K562 (cell line): ENCODE measurements at regions not wholly inside any gene's neighbourhood (a gene's known extent, or its start where the extent isn't known, plus 50 kb on each side); places are given as distances from the start of the nearest gene placed in this dataset.

ENCODE experiments used
- ATAC-seq: fragments of 200-7000 bp; cut with Tn5 transposase; 3 replicates; pipeline ENCODE4 v1.9.1; 2020; ENCODE audit warnings: moderate library complexity
- BruUV-seq: library from RNA; stranded (reverse); fragments of 400-500 nt; replicated peaks from 2 replicates; lab custom pipeline; 2021; lab: Mats Ljungman, UMichigan
- CTCF ChIA-PET: fragments of 300-600 bp; formaldehyde crosslinking; extraction: SDS; loops from one replicate; lab custom pipeline; 2021; ENCODE audit warnings: low intra/inter-chr PET ratio; lab: Yijun Ruan, JAX
- POLR2A ChIA-PET: fragments of 300-600, 350-650 bp; sonication (Branson Sonifier 250); formaldehyde crosslinking; extraction: SDS; loops from one replicate; lab custom pipeline; 2021; ENCODE audit warnings: antibody characterized with exemption, inconsistent platforms; lab: Yijun Ruan, JAX
- DNase-seq, 4 experiments: peaks; one replicate each; pipeline versions ENCODE4 v3.0.0 to v3.0.0-alpha.2; 2011 to 2018; ENCODE audit warnings: low spot score in 3 of 4, mixed read lengths in 3 of 4; ENCODE audit errors: extremely low read depth in 1 of 4
- FAIRE-seq: peaks from 2 replicates; lab custom pipeline; 2011; peaks lifted over from hg19 to GRCh38; lab: Jason Lieb, UNC
- H2AFZ ChIP-seq: 2 replicates; pipeline ENCODE4 v1.6.0; 2011; ENCODE audit warnings: low read depth, low read length, control low read depth, inconsistent platforms
- H3K27ac ChIP-seq: fragments of 200-600 bp; 3 replicates; pipeline ENCODE4 v1.8.0; 2011; ENCODE audit warnings: low read depth, mild to moderate bottlenecking, control low read depth, inconsistent platforms, low read length, moderate library complexity, mixed read lengths; ENCODE audit errors: extremely low read depth
- H3K27me3 ChIP-seq, 2 experiments: fragments of 300-600 bp in 1 of 2; 2 replicates in 1 of 2; 3 replicates in 1 of 2; pipeline versions ENCODE4 v1.6.0 to v1.8.0; 2011; ENCODE audit warnings: inconsistent platforms in 2 of 2, low read length in 2 of 2, mild to moderate bottlenecking in 1 of 2, mixed read lengths in 1 of 2, moderate library complexity in 1 of 2; ENCODE audit not compliant: control insufficient read depth in 2 of 2, insufficient read depth in 2 of 2
- H3K36me3 ChIP-seq: fragments of 300-600 bp; 3 replicates; pipeline ENCODE4 v1.8.0; 2011; ENCODE audit warnings: mild to moderate bottlenecking, low read length, inconsistent platforms; ENCODE audit not compliant: control insufficient read depth, insufficient read depth
- H3K4me1 ChIP-seq, 2 experiments: fragments of 200-600 bp in 1 of 2; replicated peaks in 1 of 2; 2 replicates in 1 of 2; 3 replicates in 1 of 2; pipeline versions ENCODE4 v1.5.1 to v1.8.0; 2011; ENCODE audit warnings: inconsistent platforms in 2 of 2, low read length in 2 of 2, mild to moderate bottlenecking in 1 of 2, mixed read lengths in 1 of 2, moderate library complexity in 1 of 2; ENCODE audit not compliant: control insufficient read depth in 2 of 2, insufficient read depth in 2 of 2
- H3K4me2 ChIP-seq: 2 replicates; pipeline ENCODE4 v1.6.1; 2011; ENCODE audit warnings: low read length, control low read depth, inconsistent platforms, mixed read lengths; ENCODE audit not compliant: insufficient read depth
- H3K4me3 ChIP-seq: fragments of 200-600 bp; sonication (generic), shearing (Covaris generic); 2 replicates; pipeline ENCODE4 v1.5.1; 2016; ENCODE audit warnings: control low read depth, inconsistent platforms
- H3K79me2 ChIP-seq: fragments of 200-600 bp; 3 replicates; pipeline ENCODE4 v1.8.0; 2011; ENCODE audit warnings: low read length, inconsistent platforms; ENCODE audit not compliant: control insufficient read depth, insufficient read depth
- H3K9ac ChIP-seq, 2 experiments: 2 replicates each; pipeline versions ENCODE4 v1.6.0 to v1.6.1; 2011; ENCODE audit warnings: low read depth in 2 of 2, low read length in 2 of 2, control low read depth in 1 of 2, inconsistent platforms in 1 of 2, mild to moderate bottlenecking in 1 of 2, mixed read lengths in 1 of 2; ENCODE audit not compliant: insufficient read depth in 1 of 2
- H3K9me1 ChIP-seq: one replicate; pipeline ENCODE4 v1.6.0; 2011; ENCODE audit warnings: inconsistent platforms, mild to moderate bottlenecking, low read length, moderate library complexity; ENCODE audit not compliant: control insufficient read depth, insufficient read depth
- H3K9me3 ChIP-seq: replicated peaks from 2 replicates; pipeline ENCODE4 v1.5.1; 2011; ENCODE audit warnings: low read depth, low read length, inconsistent platforms; ENCODE audit not compliant: control insufficient read depth, insufficient read depth
- H4K20me1 ChIP-seq: replicated peaks from 2 replicates; pipeline ENCODE4 v1.6.1; 2011; ENCODE audit warnings: low read length, inconsistent platforms, mixed read lengths; ENCODE audit not compliant: control insufficient read depth, insufficient read depth
- NFYB ChIP-seq: IDR thresholded peaks from 2 replicates; pipeline ENCODE4 v1.6.1; 2011; ENCODE audit warnings: mild to moderate bottlenecking, moderate library complexity; ENCODE audit not compliant: insufficient read length; ENCODE audit errors: extremely low read depth
- ZNF263 ChIP-seq: sonication (generic); formaldehyde crosslinking; IDR thresholded peaks from 2 replicates; pipeline ENCODE4 v1.8.0; 2022; ENCODE audit warnings: mild to moderate bottlenecking, missing genetic modification reagents, borderline replicate concordance
- WGBS: fragments of 100-300 bp; shearing (Covaris generic); methylation state at CpG from one replicate; pipeline ENCODE4 v1.1.6; 2016; ENCODE audit warnings: low coverage, mixed read lengths; ENCODE audit not compliant: insufficient coverage; ENCODE audit errors: missing lambda C conversion rate; 5-methylcytosine and 5-hydroxymethylcytosine counted together
- in situ Hi-C: fragments of 300-500 bp; cut with MboI; formaldehyde crosslinking; loops from 4 replicates; pipeline ENCODE4 v1.15.0; 2018; ENCODE audit warnings: inconsistent platforms, mixed read lengths
- intact Hi-C: fragments of 100-400 bp; cut with micrococcal nuclease; formaldehyde crosslinking; loops from 2 replicates; pipeline ENCODE4 v1.14.2; 2022
- TF ChIP-seq, protein P1 (sequence below): sonication (generic); formaldehyde crosslinking; IDR thresholded peaks from 2 replicates; pipeline ENCODE4 v1.8.1; 2022; ENCODE audit warnings: missing genetic modification reagents

DNA sequence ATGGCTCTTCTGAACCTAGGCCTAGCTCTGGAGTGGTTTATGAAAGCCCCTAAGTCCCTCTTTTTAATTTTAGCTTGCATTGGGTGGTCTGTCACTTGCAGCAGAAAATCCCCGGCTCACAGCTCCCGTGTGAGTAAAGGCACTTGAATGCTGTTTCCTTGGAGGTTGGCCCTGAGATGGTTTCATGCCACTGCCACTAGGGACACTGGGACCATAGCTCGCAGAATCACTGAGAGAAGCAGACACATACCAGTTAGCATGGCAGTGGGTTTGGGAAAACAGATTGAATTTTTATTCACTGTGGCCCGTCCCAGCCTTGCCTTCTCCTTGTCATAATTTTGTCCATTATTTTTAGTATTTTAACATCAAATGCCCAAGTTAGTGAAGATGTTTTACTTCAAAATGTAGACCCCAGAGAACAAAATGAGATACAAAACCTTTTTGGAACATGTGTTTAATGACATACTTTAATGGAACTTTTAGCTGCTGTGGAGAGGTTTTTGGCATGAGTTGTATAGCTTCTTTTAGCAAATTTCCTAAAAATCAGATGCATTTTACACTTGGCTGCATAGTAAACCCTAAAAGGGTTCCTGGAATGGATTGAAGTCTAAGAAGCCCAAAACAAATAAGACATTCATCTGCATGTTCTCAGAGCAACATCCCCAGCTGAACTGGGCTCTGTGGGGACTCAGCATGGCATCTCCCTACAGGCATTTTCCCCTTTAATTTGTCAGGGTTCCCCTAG, 259.7 kb upstream of the PITRM1 start:
- H3K36me3 ChIP-seq, result no peaks in the 10 kb centered on the region
- TF ChIP-seq ZNF263 (CRISPR knock-in tag), result no peak
- no peak for TF ChIP-seq NFYB
- TF ChIP-seq, all 486 proteins: peak for 0
- DNase-seq (no peak), FAIRE-seq (no peak), ATAC-seq (no peak)
- BruUV-seq, result no TSS peak
- WGBS, result 2% methylated on average over 4 of the region's 4 CpGs
- no peak overlapping the region for H3K27ac ChIP-seq
- no peak overlapping the region for H3K4me3 ChIP-seq
- H4K20me1 ChIP-seq, result 0 out of 2 replicates have a peak, but pooled peaks cover 4% of the 10 kb centered on the region
- ChIA-PET CTCF (no interaction called here), POLR2A (no interaction called here)
- no peaks in the 10 kb centered on the region for H3K9me3 ChIP-seq
- no peak overlapping the region for H2AFZ ChIP-seq
- H3K4me1 ChIP-seq, result no peaks in the 10 kb centered on the region
- intact Hi-C loops (no loop called here), in situ Hi-C loops (no loop called here)
- H3K4me2 ChIP-seq, result no peak overlapping the region
- H3K27me3 ChIP-seq, result peaks cover 4 to 13% of the 10 kb centered on the region in 2 experiments; a peak in 3 of 5 replicates
- H3K79me2 ChIP-seq, result no peaks in the 10 kb centered on the region
- H3K9ac ChIP-seq, result no peak overlapping the region
- no peaks in the 10 kb centered on the region for H3K9me1 ChIP-seq

DNA sequence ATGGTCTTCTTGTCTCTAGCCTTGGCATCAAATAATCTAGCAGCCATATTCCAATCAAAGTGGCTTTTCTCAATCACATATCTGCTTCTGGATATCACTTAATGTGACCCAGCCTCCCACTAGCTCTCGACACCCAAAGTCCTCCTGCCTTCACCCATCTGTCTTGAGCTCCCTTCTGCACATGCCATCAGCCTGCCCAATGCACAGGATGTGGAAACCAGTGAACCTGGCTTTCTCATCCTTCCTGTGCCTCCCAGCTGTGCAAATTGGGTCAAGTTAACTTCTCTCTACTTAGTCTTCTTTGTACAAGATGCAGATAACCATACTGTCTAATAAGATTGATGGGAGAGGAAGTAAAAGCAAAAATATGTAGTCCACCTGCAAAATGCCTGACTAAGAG, 257.9 kb upstream of the PITRM1 start:
- FAIRE-seq, result no peak
- TF ChIP-seq, protein P1, sequence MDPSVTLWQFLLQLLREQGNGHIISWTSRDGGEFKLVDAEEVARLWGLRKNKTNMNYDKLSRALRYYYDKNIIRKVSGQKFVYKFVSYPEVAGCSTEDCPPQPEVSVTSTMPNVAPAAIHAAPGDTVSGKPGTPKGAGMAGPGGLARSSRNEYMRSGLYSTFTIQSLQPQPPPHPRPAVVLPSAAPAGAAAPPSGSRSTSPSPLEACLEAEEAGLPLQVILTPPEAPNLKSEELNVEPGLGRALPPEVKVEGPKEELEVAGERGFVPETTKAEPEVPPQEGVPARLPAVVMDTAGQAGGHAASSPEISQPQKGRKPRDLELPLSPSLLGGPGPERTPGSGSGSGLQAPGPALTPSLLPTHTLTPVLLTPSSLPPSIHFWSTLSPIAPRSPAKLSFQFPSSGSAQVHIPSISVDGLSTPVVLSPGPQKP, result no peak
- TF ChIP-seq, all 486 proteins: peak for 0

More for the DNA sequence above, 257.9 kb upstream of the PITRM1 start:
- in situ Hi-C loops (no loop called here), intact Hi-C loops (no loop called here)
- no peaks in the 10 kb centered on the region for H3K4me1 ChIP-seq
- DNase-seq, result no peak
- H3K27ac ChIP-seq, result no peak overlapping the region
- peaks cover 0 to 13% of the 10 kb centered on the region in 2 experiments; a peak in 2 of 5 replicates for H3K27me3 ChIP-seq
- H3K9ac ChIP-seq, result no peak overlapping the region
- no peaks in the 10 kb centered on the region for H3K9me3 ChIP-seq
- H3K36me3 ChIP-seq, result no peaks in the 10 kb centered on the region
- CTCF ChIA-PET, result no interaction called here
- 0% methylated on average over 1 of the region's 1 CpG for WGBS
- no peaks in the 10 kb centered on the region for H3K79me2 ChIP-seq
- no peak for ATAC-seq
- H3K4me2 ChIP-seq, result no peak overlapping the region
- no peak overlapping the region for H3K4me3 ChIP-seq
- H2AFZ ChIP-seq, result no peak overlapping the region
- H3K9me1 ChIP-seq, result no peaks in the 10 kb centered on the region
- peaks cover 8% of the 10 kb centered on the region; the same call in 1 of the 2 replicates for H4K20me1 ChIP-seq
- POLR2A ChIA-PET, result interaction anchor here (1.3 kb wide), 1 partner anchor 14 kb away, joined by 5 read pairs; no protein-coding TSS in a partner anchor
- BruUV-seq, result no TSS peak
